ENCODE measurements at regions not wholly inside any gene's neighbourhood (a gene's known extent, or its start where the extent isn't known, plus 50 kb on each side); places are given as distances from the start of the nearest gene placed in this dataset.

- TF ChIP-seq, protein P1, sequence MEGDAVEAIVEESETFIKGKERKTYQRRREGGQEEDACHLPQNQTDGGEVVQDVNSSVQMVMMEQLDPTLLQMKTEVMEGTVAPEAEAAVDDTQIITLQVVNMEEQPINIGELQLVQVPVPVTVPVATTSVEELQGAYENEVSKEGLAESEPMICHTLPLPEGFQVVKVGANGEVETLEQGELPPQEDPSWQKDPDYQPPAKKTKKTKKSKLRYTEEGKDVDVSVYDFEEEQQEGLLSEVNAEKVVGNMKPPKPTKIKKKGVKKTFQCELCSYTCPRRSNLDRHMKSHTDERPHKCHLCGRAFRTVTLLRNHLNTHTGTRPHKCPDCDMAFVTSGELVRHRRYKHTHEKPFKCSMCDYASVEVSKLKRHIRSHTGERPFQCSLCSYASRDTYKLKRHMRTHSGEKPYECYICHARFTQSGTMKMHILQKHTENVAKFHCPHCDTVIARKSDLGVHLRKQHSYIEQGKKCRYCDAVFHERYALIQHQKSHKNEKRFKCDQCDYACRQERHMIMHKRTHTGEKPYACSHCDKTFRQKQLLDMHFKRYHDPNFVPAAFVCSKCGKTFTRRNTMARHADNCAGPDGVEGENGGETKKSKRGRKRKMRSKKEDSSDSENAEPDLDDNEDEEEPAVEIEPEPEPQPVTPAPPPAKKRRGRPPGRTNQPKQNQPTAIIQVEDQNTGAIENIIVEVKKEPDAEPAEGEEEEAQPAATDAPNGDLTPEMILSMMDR (IDR thresholded peaks at IDR 0.05) = peak; percentile 29
- no peak for TF ChIP-seq EZH2 (IDR thresholded peaks at IDR 0.05)
Observed at GRCh38 chr1:199336745-199337640, 690.5 kb upstream of the NR5A2 start.

All from neural progenitor cell (in vitro differentiated cells).